ENCODE measurements at regions not wholly inside any gene's neighbourhood (a gene's known extent, or its start where the extent isn't known, plus 50 kb on each side); places are given as distances from the start of the nearest gene placed in this dataset.
"Not testable (repeated sequence)": the region's sequence is repeated elsewhere in the genome, so short reads cannot be mapped to it uniquely, and the experiment has no call there.

DNA sequence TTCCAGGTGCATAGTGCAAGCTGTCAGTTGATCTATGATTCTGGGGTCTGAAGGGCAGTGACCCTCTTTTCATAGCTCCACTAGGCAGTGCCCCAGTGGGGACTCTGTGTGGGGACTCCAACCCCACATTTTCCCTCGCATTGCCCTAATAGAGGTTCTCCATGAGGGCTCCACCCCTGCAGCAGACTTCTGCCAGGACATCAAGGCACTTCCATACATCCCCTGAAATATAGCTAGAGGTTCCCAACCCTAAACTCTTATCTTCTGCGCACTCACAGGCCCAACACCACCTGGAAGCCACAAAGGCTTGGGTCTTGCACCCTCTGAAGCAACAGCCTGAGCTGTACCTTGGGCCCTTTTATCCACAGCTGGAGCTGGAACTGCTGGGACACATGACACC is 65.7 kb upstream of the PKN2 start:
- FAIRE-seq: no peak
- no peak for DNase-seq (ENCODE audit: low read depth, low spot score)
- 8% methylated on average over 2 of the region's 2 CpGs for WGBS (ENCODE audit: insufficient coverage, insufficient replicate concordance, low lambda C conversion rate, missing lambda C conversion rate)
- BruUV-seq (replicated peaks): no TSS peak
- H3K79me2 ChIP-seq (ENCODE audit: control insufficient read depth, insufficient read depth, low read length): no peaks in the 10 kb centered on the region
- in situ Hi-C loops (cut with MboI): no loop called here
- CTCF ChIA-PET: no interaction called here
- H3K9ac ChIP-seq (ENCODE audit: control insufficient read depth, insufficient read depth, low read length): no peak overlapping the region
- no peak overlapping the region for H2AFZ ChIP-seq (ENCODE audit: control insufficient read depth, low read depth, low read length)
- POLR2A ChIA-PET: no interaction called here
- H3K27me3 ChIP-seq (replicated peaks in 1 of 2; ENCODE audit: control insufficient read depth in 2 of 2, insufficient read depth in 2 of 2, low read length in 1 of 2): no peaks in the 10 kb centered on the region
- H4K20me1 ChIP-seq (ENCODE audit: control insufficient read depth, insufficient read depth): no peaks in the 10 kb centered on the region
- no peak overlapping the region for H3K4me2 ChIP-seq (ENCODE audit: control insufficient read depth, insufficient read depth)
- H3K4me3 ChIP-seq: no peak overlapping the region
- RAD21 ChIA-PET (ENCODE audit: unreplicated experiment): no interaction called here
- no peak overlapping the region for H3K27ac ChIP-seq (ENCODE audit: control insufficient read depth, insufficient read depth)
- H3K4me1 ChIP-seq (ENCODE audit: control insufficient read depth, insufficient read depth, low read length): no peaks in the 10 kb centered on the region
- TF ChIP-seq, protein P1, sequence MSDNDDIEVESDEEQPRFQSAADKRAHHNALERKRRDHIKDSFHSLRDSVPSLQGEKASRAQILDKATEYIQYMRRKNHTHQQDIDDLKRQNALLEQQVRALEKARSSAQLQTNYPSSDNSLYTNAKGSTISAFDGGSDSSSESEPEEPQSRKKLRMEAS (IDR thresholded peaks at IDR 0.05; ENCODE audit: low read depth, low read length): no peak
- no peak for TF ChIP-seq SIX5 (IDR thresholded peaks at IDR 0.05; ENCODE audit: low read depth, low read length, severe bottlenecking)
- no peak for TF ChIP-seq MTA3 (IDR thresholded peaks at IDR 0.05; ENCODE audit: borderline replicate concordance, low read length)
- TF ChIP-seq, protein P2, sequence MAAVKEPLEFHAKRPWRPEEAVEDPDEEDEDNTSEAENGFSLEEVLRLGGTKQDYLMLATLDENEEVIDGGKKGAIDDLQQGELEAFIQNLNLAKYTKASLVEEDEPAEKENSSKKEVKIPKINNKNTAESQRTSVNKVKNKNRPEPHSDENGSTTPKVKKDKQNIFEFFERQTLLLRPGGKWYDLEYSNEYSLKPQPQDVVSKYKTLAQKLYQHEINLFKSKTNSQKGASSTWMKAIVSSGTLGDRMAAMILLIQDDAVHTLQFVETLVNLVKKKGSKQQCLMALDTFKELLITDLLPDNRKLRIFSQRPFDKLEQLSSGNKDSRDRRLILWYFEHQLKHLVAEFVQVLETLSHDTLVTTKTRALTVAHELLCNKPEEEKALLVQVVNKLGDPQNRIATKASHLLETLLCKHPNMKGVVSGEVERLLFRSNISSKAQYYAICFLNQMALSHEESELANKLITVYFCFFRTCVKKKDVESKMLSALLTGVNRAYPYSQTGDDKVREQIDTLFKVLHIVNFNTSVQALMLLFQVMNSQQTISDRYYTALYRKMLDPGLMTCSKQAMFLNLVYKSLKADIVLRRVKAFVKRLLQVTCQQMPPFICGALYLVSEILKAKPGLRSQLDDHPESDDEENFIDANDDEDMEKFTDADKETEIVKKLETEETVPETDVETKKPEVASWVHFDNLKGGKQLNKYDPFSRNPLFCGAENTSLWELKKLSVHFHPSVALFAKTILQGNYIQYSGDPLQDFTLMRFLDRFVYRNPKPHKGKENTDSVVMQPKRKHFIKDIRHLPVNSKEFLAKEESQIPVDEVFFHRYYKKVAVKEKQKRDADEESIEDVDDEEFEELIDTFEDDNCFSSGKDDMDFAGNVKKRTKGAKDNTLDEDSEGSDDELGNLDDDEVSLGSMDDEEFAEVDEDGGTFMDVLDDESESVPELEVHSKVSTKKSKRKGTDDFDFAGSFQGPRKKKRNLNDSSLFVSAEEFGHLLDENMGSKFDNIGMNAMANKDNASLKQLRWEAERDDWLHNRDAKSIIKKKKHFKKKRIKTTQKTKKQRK (IDR thresholded peaks at IDR 0.05; ENCODE audit: low read depth, low read length): no peak
- no peak for TF ChIP-seq RBBP5 (conservative IDR thresholded peaks at IDR 0.05)
- TF ChIP-seq NFYB (IDR thresholded peaks at IDR 0.05; ENCODE audit: insufficient read depth, low read depth, low read length): no peak
- TF ChIP-seq, protein P3, sequence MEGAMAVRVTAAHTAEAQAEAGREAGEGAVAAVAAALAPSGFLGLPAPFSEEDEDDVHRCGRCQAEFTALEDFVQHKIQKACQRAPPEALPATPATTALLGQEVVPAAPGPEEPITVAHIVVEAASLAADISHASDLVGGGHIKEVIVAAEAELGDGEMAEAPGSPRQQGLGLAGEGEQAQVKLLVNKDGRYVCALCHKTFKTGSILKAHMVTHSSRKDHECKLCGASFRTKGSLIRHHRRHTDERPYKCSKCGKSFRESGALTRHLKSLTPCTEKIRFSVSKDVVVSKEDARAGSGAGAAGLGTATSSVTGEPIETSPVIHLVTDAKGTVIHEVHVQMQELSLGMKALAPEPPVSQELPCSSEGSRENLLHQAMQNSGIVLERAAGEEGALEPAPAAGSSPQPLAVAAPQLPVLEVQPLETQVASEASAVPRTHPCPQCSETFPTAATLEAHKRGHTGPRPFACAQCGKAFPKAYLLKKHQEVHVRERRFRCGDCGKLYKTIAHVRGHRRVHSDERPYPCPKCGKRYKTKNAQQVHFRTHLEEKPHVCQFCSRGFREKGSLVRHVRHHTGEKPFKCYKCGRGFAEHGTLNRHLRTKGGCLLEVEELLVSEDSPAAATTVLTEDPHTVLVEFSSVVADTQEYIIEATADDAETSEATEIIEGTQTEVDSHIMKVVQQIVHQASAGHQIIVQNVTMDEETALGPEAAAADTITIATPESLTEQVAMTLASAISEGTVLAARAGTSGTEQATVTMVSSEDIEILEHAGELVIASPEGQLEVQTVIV (IDR thresholded peaks at IDR 0.05; ENCODE audit: borderline replicate concordance, partially characterized antibody): no peak
- no peak for TF ChIP-seq RCOR1 (conservative IDR thresholded peaks at IDR 0.05; ENCODE audit: low read depth, low read length)
- no peak for TF ChIP-seq KDM1A (IDR thresholded peaks at IDR 0.05; ENCODE audit: borderline replicate concordance)
- intact Hi-C loops (cut with micrococcal nuclease; ENCODE audit: unreplicated experiment): no loop called here
- H3K36me3 ChIP-seq (ENCODE audit: control insufficient read depth in 2 of 2, insufficient read depth in 2 of 2, low read length in 1 of 2): no peaks in the 10 kb centered on the region
- H3K9me3 ChIP-seq (replicated peaks; ENCODE audit: control insufficient read depth, insufficient read depth, low read length): peaks cover 5% of the 10 kb centered on the region; the same call in 2 of the 3 replicates
- no peak for ATAC-seq
- SMC1A ChIA-PET (ENCODE audit: uncharacterized antibody, unreplicated experiment): no interaction called here

DNA sequence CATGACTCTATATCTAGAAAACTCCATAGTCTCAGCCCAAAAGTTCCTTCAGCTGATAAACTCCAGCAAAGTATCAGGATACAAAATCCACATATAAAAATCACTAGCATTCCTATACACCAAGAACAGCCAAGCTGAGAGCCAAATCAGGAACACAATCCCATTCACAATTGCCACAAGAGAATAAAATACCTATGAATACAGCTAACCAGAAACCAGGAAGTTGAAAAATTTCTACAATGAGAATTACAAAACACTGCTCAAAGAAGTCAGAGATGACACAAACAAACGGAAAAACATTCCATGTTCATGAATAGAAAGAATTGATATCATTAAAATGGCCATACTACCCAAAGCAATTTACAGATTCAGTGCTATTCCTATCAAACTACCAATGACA is 61.0 kb upstream of the PKN2 start:
- H4K20me1 ChIP-seq (ENCODE audit: control insufficient read depth, insufficient read depth); H3K9ac ChIP-seq (ENCODE audit: control insufficient read depth, insufficient read depth, low read length); ATAC-seq; H3K4me2 ChIP-seq (ENCODE audit: control insufficient read depth, insufficient read depth); H3K27me3 ChIP-seq (replicated peaks in 1 of 2; ENCODE audit: control insufficient read depth in 2 of 2, insufficient read depth in 2 of 2, low read length in 1 of 2); POLR2A ChIA-PET; SMC1A ChIA-PET (ENCODE audit: uncharacterized antibody, unreplicated experiment); H3K27ac ChIP-seq (ENCODE audit: control insufficient read depth, insufficient read depth); H3K79me2 ChIP-seq (ENCODE audit: control insufficient read depth, insufficient read depth, low read length); H3K9me3 ChIP-seq (replicated peaks; ENCODE audit: control insufficient read depth, insufficient read depth, low read length); intact Hi-C loops (cut with micrococcal nuclease; ENCODE audit: unreplicated experiment); FAIRE-seq; H2AFZ ChIP-seq (ENCODE audit: control insufficient read depth, low read depth, low read length); H3K4me3 ChIP-seq; H3K4me1 ChIP-seq (ENCODE audit: control insufficient read depth, insufficient read depth, low read length); BruUV-seq (replicated peaks); DNase-seq (ENCODE audit: low read depth, low spot score); RAD21 ChIA-PET (ENCODE audit: unreplicated experiment); in situ Hi-C loops (cut with MboI); H3K36me3 ChIP-seq (ENCODE audit: control insufficient read depth in 2 of 2, insufficient read depth in 2 of 2, low read length in 1 of 2): not testable (repeated sequence)
- WGBS (ENCODE audit: insufficient coverage, insufficient replicate concordance, low lambda C conversion rate, missing lambda C conversion rate): 0% methylated on average over 1 of the region's 1 CpG
- CTCF ChIA-PET: interaction anchor here (1.2 kb wide), 1 partner anchor 10 kb away, joined by 4 read pairs; no protein-coding TSS in a partner anchor

Measured in GM12878 (cell line).